Choroid plexus epithelial cell (primary cell): ENCODE measurements at regions not wholly inside any gene's neighbourhood (a gene's known extent, or its start where the extent isn't known, plus 50 kb on each side); places are given as distances from the start of the nearest gene placed in this dataset.

Experiments
- DNase-seq: peaks from one replicate; pipeline ENCODE4 v3.0.0-alpha.2; 2010; ENCODE audit warnings: low read depth
- H3K4me3 ChIP-seq: 2 replicates; pipeline ENCODE4 v1.5.1; 2011; ENCODE audit warnings: low read depth, mild to moderate bottlenecking, control low read depth, low read length, moderate library complexity
- TF ChIP-seq, protein P1 (sequence below): conservative IDR thresholded peaks from 2 replicates; pipeline ENCODE4 v1.5.1; 2011; ENCODE audit warnings: low read depth, mild to moderate bottlenecking, control low read depth, inconsistent platforms, low read length, moderate library complexity

DNA sequence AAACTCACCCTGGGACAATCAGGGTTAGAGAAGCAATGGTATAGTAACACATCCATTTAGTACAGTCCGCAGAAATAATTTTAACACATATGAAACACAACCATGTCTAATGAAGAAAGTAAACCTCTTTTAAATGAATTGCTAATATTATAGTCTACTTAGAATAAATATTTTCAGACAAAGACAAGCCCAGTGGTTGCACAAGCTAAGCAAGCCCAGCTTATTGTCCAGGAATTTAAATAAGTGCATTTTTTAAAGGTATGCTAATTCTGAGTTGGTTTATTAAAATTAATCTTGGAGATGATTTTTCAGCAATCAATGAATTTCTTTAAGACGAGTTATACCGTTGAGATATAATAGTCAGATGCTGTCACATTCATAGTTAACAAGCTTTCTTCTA is 118.8 kb upstream of the BLID start:
- no peak for DNase-seq
- TF ChIP-seq, protein P1, sequence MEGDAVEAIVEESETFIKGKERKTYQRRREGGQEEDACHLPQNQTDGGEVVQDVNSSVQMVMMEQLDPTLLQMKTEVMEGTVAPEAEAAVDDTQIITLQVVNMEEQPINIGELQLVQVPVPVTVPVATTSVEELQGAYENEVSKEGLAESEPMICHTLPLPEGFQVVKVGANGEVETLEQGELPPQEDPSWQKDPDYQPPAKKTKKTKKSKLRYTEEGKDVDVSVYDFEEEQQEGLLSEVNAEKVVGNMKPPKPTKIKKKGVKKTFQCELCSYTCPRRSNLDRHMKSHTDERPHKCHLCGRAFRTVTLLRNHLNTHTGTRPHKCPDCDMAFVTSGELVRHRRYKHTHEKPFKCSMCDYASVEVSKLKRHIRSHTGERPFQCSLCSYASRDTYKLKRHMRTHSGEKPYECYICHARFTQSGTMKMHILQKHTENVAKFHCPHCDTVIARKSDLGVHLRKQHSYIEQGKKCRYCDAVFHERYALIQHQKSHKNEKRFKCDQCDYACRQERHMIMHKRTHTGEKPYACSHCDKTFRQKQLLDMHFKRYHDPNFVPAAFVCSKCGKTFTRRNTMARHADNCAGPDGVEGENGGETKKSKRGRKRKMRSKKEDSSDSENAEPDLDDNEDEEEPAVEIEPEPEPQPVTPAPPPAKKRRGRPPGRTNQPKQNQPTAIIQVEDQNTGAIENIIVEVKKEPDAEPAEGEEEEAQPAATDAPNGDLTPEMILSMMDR, result no peak
- H3K4me3 ChIP-seq, result no peak overlapping the region

DNA sequence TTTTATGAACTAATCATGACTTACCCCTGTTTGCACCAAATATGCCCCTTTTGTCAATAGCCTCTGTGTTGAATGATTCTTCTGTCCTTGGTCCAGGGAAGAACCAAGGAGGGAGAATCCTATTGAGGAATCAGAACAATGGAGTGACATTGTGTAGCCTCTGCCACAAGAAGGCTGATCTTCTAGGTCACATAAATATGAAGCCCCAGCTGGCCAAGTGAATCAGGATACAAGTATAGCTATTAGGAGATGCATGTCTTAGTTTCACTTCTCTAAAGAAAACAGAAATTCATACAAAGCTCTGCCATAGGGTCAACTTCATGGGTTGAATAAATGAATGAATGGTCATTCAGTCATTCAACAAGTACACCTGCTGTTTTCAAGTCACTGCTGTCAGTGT is 118.2 kb upstream of the BLID start:
- TF ChIP-seq, protein P1, result no peak
- no peak overlapping the region for H3K4me3 ChIP-seq
- DNase-seq, result no peak

DNA sequence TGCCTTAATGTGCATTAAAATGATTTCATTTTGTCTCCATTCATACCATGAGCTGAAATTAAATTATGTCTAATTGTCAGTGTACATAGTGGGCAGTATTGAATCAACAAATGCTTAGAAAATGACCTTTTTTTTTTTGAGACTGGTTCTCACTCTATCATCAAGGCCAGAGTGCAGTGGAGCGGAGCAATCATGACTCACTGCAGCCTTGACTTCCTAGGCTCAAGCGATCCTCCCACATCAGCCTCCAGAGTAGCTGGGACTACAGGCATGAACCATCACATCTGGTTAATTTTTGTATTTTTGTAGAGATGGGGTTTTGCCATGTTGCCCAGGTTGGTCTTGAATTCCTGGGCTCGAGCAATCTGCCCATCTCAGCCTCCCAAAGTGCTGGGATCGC is 117.0 kb upstream of the BLID start:
- no peak overlapping the region for H3K4me3 ChIP-seq
- no peak for DNase-seq
- TF ChIP-seq, protein P1, result no peak

DNA sequence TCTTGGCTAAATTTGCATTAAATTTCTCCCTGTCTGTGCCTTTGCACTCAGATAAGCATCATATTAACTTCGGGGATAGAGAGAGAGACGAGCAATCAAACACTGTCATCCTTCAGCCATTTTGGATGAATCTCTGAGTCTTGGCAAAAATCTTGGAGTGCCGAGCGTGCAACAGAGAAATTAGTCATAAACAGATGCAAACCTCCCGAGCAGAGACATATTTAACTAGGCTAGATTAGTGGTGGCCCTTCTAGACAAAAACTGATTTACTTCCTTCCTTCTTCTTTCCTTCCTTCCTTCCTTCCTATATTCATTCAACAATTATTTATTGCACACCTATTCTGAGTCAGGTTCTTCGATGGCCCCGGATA is 114.4 kb upstream of the BLID start:
- DNase-seq, result no peak
- H3K4me3 ChIP-seq, result no peak overlapping the region
- TF ChIP-seq, protein P1, result no peak

DNA sequence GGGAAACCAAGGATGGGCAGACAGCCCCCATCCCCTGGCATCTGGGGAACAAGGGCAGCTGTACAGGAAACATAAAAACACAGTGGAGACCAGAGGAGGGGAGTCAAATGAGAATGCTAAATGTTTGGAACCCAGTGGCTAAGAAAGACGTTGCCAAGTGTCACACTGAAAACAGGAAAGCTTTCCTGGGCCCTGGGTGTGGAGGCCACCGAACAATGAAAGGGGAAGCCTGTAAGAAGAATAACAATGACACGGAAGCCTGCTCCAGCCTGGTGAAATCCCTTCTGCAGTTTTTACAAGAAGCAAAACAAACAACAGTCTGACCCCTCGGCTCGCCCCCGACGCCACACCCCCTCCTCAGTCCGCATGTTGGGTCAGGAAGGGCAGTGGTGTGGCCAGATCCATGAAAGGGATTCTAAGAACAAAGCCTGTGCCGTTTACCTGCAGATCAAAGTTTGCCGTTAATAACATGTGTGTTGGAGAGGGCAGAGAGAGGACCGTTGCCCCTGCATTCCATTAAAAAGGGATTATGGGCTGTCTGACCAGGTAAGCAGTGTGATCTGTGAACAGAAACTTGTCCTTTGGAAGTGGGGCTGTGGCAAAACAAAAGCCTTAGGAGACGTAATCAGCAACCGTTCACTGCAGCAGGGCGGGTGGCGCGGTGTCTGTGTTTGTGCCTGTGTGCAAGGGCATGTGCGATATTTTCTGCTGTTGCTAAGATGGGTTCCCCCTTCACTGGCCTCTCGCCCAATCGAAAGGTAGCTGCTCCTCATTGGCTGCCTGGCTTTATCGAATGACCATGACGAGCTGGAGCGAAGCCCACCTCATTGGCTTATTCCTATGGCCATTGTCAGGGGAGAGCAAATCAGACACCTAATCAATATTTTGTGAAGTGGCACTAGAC is 113.7 kb upstream of the BLID start:
- TF ChIP-seq, protein P1, result no peak
- DNase-seq, result no peak
- no peak overlapping the region for H3K4me3 ChIP-seq

DNA sequence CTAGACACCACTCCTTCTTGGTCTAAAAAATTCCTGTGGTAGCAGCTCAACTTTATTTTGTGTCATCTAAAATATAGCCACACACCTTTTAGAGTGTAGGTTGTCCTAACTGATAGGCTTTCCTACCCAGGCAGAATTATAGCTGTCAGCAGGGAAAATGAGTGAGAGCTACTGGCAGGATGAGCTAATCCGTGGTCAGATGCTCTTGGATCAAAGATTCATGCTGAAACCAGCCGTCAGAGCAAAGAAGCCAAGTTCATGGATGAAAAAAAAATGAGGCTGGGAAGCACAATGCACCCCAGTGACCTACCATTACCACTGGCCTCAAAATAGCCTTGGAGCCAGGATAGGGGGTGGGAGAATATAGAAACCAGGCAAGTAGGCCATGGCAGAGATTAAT is 113.1 kb upstream of the BLID start:
- peak; percentile 37 for DNase-seq
- TF ChIP-seq, protein P1, result no peak
- no peak overlapping the region for H3K4me3 ChIP-seq

DNA sequence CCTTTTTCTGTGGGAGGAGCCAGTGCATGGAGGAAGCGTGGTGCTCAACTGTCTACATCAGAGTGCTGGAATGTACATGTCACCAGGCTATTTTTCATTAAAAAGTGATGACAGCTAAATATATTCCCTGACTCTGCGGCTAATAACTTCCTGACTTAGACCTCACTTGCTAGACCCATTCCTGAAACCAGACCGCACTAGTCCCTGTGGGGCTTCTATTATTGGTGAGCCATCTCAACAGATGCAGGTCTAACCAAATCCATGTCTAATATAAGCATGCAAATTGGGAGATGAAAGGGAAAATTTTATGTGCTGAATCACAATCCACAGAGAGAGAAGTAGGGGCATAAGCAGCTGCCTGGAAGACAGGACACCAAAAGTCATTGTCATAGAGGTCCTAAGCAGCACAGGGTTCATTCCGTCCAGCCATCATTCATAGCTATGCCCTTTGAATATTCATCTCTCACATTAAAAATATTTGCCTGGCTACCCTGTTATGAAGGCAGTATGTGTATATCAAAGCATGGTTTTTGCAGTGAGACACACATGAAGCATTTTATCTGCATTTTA is 110.9 kb upstream of the BLID start:
- no peak for DNase-seq
- TF ChIP-seq, protein P1, result no peak
- H3K4me3 ChIP-seq, result no peak overlapping the region
